Hypothalamus (tissue), 51 donors: ENCODE measurements at regions not wholly inside any gene's neighbourhood (a gene's known extent, or its start where the extent isn't known, plus 50 kb on each side); places are given as distances from the start of the nearest gene placed in this dataset.

Experiments used
- DNase-seq, 51 donors: peaks; one replicate each; lab custom pipeline; 2025; lab: John Stamatoyannopoulos, UW

DNA sequence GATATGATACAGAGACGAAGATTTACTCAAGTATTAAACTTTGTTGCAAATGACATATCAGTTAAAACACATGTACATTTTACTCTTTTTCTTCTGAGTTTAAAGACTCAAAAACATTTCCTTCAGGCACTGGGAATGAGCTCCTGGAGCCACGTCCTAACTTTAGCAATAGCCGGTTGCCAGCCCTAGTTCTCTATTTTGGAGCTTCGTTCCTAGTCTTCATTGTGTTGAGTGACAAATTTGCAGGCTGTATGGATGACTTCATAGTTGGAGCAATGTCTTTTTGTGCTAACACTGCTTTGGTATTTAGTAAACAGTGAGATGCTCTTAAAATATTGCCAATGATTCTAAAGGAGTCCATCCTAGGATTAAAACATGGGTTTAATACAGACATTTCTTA, 190.9 kb downstream of the FAT4 start:
- no peak for DNase-seq

DNA sequence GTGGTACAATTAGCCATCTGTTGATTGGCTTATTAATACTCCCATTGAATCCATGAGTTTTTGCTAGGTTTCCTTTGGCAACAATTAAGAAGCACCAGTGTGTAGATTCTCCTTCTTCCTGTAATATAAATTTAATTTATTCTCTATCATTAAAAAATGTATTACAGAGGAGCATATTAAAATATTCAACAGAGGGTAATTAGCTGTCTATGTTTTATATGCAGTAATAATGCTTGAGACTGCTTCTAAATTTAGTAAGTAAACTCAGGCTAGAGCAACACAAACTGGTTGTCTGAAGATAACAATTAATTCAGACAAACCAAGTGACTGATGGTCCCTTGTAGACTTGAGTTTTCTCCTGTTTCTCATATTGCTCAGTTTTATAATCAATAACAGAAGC, 192.4 kb downstream of the FAT4 start:
- DNase-seq, result no peak

DNA sequence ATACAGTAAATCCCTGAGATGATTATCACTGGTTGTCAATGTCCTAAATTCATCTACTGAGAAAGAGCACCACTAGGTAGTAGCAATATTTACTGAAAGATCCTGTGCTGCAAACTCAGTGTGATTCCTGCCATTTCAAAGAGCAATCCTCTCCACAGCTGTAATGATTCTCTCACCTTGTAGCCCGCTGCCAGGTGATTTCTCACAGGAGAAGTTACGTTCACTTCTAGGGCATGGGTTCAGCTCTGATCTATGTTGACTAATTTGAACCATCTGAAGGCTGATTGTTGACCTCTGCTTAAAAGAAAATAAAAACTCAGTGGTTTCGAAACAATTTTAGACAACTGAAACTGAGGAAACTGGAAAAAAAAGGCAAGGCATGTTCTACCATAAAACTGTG, 197.0 kb downstream of the FAT4 start:
- no peak for DNase-seq

DNA sequence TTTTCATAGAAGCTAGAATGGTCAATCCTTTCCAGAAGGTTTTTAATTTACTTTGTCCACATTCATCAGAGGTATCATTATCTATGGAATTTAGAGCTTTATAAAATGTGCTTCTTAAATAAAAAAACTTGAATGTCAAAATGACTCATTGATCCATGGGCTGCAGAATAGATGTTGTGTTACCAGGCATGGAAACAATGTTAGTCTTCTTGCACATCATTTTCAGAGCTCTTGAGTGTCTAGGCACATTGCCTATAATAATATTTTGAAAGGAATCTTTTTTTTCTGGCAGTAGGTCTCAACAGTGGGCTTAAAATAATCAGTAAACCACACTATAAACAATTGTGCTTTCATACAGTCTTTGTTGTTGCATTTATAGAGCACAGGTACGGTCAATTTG, 200.3 kb downstream of the FAT4 start:
- DNase-seq, result no peak

DNA sequence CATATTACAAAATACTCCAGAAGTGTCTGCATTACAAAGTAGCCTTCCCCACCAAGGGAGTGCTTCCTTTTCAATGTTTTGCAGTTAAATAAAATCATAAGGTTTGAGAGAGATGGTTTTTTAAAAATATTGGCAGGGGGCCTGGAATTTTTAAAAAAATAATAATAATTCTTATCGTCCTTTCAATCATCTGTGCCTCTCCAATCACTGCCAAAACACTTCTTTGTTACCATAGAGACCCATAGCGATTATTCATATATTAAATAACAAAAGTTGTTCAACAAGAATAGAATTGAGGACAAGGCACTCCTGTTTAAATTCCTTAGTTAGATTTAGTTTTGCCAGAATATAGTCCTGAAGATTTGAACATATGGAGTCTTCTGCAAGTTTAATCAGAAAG, 203.1 kb downstream of the FAT4 start:
- DNase-seq, result no peak

DNA sequence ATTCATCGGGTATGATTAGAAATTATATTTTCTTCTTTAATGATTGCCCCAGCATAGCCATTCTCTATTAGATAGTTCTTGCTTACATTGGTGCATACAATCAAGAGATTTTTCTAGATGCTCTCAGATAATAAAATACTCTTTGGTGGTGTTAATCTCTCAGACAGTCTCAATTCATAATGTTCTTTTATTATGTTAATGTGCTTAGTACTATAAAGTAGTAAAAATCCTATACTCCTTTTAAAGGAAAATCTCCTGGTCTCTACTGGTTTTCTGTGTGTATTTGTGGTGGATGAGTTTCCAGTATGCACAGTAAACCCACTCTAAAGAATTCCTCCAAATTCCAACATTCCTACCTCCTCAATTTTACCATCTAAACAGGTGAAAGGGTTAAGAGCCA, 203.5 kb downstream of the FAT4 start:
- DNase-seq, result no peak

DNA sequence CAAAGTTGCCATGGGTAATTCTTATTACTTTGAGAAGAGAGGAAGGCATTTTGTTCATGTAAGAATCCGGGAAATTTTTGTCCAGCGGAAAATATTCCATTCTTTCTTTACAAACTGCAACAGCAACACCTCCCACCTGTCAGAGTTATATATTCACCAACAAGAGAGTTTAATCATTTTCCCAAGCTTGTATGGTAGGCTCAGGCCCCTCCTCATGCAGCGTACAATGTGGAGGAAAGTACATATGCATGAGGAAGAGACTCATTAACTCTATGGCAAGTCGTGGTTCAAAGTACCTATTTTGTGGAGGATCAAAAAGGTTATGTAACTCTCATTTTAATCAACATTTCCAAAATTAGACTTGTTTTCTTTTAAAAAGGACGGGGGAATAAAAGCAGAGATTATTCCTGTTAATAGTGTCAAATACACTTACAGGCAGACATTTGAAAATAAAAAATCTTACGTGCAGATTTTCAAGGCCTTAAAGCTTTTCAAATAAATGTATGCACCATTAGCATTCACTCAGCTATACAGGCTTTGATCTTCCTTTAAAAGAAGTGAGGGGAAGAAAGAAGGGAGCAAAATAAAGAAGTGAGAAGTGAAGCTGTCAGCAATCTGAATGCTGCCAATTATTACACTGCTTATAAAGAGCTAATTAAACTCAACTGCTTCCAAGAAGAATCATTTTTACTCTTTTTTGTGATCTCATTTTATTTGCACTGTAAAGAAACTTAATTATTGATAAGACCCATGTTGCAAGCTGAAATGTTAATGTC, 204.8 kb downstream of the FAT4 start:
- DNase-seq, result no peak

DNA sequence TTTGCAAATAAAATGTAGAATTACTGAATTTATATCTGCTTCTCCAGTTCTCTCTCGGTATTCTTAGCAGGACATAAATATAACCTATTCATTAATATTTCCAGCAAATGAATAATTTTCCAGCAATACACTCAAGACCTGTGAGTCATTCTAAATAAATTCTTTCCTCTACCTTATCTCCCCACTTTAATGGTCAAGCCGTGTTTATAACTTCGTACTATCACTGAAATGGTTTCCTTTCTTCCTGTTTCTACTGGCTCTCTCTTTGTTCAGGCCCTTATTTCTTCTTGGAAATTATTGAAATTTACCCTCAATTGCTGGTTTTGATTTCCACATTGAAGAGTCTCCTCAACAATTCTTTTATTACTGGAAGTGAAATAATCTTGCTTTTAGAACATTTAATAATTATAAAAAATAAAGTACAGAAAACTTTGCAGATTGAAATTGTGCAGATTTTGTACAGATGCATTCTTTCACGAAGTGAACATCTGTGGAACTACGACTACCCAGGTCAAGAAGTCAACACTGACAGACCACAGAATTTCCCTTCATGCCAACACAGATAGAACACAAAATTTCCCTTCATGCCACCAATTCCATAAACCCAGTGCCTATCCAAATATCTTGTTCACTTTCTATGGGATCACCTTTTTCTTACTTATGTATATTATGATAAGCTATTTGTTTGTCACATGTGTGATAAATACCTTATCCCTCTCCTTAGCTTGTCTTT, 205.7 kb downstream of the FAT4 start:
- no peak for DNase-seq

DNA sequence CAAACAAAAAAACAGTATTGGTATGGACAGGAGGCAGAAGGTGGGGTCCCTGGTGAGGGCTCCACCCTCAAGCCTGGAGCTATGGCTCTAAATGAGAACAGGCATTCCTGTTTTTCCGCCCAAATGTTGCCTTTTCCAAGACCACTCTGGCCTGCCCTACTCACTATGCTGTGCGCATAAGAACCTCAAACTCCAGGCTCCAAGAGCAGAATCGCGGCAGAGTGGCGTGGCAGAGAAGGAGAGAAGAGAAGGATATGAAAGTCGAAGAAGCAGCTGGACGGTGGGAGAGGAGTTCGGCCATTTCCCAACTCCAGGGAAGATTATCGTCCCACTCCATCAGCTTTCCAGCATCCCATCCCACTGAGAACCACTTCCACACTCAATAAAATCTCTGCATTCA, 207.8 kb downstream of the FAT4 start:
- DNase-seq, result no peak

DNA sequence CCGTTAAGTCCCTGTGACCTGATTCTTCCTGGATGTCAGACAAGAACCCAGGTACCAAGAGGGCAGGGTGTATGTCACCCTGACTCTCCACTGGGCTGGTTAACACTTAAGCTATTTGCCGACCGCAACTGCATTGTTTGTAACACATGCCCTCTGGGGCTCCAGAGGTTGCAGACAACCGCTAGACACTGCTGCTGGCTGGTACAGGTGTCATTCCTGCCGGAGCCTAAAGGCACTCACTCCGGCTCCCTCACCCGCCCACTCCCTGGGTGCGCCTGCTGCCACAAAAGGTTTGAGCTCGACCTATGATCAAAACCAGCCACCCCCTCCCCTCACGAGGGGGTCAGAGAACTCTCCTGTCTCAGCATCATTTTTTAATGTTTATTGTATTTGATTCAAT, 208.2 kb downstream of the FAT4 start:
- DNase-seq, result no peak

DNA sequence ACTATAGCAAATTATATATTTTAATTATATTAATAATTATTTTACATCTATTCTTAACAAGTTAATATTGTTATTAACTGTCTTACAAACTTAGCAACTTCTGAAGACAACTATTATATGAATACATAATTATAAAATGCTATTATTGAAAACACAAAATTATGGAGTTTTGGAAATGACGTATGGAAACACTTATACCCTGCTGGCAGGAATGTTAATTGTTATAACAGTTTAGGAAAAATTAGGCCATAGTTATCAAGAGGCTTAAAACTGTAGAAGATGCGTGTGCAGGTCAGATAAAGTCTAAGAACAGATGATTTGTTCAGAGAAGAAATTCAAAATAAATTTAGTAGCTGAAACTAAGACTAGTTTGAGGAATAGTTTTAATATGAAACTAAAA, 211.7 kb downstream of the FAT4 start:
- no peak for DNase-seq

DNA sequence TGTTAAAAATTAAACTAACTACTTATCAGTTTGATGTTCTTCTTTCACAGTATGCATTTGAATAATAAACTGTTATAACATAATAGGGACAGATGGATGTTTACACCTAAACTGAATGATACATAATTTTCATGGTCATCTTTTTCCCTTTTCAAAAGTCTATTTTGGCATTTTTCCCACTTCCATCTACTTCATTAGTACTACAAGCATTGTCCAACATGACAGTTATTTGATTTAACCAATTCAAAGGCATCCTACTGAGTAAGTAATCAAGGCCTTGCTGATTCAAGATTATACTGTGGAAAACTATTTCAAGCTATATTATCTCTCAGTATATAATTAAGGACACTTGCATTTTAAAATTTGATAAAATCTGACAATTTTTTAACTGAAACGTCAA, 212.9 kb downstream of the FAT4 start:
- no peak for DNase-seq

DNA sequence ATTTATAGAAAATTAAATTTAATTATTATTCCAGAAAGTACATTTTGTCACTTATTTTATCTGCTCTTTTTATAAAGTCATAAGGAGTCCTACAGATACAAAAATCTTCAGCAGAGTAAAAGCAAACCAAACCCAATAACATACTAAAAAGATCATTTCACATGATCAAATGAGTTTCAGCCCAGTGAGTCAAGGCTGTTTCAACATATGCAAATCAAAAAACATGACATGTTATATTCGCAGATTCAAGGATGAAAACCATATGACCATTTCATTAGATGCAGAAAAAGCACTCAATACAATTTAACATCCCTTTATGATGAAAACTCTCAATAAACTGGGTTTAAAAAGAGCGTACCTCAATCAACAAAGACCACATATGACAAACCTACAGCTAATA, 214.3 kb downstream of the FAT4 start:
- DNase-seq, result no peak

DNA sequence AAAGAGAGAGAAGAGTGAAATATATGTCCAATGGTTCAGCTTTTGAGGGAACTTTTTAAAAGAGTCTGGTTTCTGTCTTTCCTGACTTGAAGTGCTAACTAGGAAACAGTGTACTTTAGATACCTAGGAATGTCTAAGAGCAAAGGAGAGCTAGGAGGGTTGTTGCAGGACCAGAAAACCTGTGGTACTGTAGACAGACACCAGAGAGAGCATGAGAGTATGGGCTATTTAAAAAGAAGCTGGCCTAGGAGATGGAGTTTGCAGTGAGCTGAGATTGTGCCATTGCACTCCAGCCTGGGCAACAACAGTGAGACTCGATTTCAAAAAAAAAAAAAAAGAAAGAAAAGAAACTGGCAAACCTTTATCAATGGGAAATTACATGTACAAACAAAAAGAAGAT, 223.9 kb downstream of the FAT4 start:
- no peak for DNase-seq

DNA sequence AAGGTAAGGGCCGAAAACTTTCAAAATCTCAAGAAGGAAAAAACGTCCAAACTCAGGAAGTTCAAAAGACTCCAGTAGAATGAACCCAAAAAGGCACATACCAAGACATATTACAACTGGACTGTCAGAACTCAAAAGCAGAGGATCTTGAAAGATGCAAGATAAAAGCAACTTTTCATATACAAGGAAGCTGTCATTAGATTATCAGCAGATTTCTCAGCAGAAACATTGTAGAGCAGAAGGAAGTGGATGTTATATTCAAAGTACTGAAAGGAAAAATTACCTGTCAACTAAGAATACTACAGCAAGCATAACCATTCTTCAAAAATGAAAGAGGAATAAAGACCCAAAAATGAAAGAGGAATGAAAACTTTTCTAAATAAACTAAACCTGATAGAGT, 224.9 kb downstream of the FAT4 start:
- no peak for DNase-seq

DNA sequence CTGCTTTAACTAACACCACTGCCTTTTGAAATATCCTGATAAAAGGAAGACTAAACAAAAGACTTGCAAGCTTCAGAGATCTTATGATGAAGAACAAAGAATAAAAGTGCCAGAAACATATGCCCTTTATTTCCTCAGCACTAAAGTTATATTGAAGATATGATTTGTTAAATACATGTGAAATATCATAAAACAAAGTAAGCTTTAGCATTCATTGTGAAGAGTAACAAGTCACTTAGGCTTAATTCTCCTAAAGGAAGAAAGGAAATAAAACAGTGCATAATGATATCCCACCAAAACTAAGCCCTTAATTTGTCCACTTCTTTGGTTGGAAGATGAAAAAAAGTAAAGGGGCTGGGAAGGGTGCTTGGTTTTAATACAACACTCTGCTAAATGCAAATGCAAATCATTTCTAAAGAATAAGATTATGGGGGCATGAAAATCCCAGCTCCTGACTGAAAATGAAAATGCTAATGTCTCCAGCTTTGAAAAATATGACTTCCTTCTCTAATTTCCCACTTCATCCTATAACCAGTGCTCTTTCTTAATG, 227.2 kb downstream of the FAT4 start:
- DNase-seq, result no peak

DNA sequence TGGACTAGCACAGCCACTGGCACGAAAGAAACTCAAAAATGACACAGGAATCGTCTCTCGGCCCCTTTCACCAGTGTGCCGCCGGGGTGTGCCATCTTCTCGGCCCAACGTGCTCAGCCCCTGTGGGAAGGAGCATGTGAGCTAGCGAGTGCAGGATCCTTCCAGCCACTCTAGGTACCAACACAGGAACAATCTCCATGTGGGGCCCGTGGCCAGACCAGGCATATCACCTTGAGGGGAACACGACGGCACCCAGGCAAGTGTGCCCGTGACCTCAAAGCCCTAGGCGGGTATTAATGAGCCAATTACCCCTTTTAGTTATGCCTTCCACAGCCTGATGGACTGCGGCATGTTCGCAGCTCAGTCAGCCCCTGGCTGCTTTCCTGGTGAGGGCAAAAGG, 231.5 kb downstream of the FAT4 start:
- no peak for DNase-seq

DNA sequence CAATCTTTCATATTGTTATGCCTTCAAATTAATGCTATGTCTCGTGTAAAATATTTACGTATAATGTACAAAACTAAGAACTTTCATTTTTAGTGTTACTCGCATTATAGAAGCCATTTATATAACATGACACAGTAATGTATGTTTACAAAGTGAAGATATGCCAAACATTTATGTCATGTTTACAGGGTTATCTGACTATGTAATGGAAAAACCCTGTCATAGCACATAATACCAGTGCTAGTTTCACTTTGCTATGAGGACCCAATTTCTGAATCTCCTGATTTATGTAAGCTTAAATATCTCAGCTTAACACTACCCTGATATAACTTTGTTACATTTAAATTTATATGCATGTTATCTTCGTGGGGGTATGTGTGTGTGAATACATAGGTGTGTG, 233.1 kb downstream of the FAT4 start:
- no peak for DNase-seq

DNA sequence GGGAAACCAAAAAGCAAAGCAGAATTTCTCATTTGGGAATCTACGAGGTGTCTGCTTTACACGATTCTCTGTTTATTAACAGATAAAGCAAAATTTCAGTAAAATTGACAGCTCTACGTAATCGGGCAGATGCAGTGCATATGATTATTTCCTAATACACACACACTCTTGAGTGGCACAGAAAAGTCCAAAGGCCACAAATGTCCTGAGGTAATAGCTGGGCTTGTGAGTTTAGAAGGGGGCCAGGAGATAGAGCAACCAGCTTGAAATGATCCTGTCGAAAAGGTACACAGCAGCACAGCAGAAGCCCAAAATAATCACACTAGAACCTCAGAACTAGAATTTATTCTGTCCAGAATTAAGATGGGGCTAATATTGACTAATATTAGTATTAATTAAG, 236.0 kb downstream of the FAT4 start:
- no peak for DNase-seq

DNA sequence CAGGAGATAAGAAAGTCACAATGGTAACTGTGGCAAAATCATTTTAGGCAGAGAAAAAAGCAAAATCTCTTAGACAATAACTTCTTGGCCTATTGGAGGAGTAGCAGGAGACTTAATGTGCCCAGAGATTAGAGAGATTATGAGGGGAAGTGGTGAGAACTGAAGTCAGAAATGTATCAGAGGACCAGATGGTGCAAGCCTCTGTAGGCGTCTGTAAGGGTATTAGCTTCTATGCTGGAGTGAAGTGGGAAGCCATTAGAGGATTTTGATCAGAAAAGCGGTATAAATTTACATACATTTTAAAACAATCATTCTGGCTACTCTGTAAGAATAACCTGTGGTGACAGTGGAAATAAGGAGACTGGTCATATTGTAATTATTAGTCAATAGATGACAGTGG, 236.7 kb downstream of the FAT4 start:
- DNase-seq, result no peak

DNA sequence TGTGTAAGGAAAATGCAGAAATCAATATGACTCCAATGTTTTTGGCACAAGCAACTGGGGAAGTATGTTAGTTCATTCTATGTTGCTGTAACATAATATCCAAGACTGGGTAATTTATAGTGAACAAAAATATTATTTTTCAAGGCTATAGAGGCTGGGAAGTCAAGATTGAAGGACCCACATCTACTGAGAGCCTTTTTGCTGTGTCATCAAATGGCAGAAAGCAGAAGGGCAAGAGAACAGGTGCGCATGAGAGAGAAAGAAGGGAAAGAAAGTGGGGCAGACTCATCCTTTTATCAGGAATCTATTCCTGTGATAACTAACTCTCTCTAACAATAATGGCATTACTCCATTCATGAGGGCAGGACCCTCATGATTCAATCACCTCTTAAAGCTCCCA, 237.2 kb downstream of the FAT4 start:
- no peak for DNase-seq

DNA sequence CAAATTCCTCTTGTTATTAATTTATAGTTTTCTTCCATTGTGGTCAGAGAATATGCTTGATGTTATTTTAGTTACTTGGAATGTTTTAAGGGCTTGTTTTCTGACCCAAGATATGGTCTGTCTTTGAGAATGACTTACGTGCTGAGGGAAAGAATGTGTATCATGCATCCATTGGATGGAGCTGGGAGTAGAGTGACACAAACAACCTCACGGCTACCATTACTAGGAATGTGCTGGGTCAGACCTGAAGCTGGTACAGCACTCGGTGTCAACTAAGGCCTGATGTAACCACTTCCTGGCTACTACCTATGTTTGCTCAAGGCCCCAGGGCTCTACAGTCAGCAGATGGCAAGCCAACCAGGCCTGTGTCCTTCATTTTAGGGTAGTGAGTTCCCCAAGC, 257.8 kb downstream of the FAT4 start:
- no peak for DNase-seq
